ENCODE measurements at regions not wholly inside any gene's neighbourhood (a gene's known extent, or its start where the extent isn't known, plus 50 kb on each side); places are given as distances from the start of the nearest gene placed in this dataset.

DNA sequence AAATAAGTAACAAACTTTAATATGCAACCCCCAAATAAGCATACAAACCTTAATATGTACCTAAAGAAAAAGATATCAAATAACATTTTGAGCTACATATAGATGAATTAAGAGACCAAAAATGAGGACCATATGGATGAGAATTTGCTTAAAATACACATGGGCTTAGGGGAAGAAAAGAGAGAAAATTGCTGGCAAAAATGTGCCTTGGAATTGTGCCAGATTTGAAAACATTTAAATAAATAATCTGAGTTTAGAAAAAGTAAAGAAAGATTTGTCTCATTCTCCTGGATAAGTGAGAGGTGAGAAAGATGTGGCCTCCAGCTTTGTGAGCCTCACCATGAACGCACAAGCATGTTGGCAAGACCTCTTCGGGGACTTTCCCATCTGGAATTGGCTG is 372.6 kb downstream of the SOX11 start:
- DNase-seq, result no peak
- no peak for TF ChIP-seq CTCF (IDR thresholded peaks at IDR 0.05)
- no peak for TF ChIP-seq POLR2A (IDR thresholded peaks at IDR 0.05)
- H3K27ac ChIP-seq, result no peak overlapping the region
- H3K27me3 ChIP-seq, result no peaks in the 10 kb centered on the region
- H3K36me3 ChIP-seq, result no peaks in the 10 kb centered on the region
- H3K9me3 ChIP-seq, result no peaks in the 10 kb centered on the region
- no peak overlapping the region for H3K4me3 ChIP-seq
- peaks cover 0 to 7% (median 0%) of the 10 kb centered on the region in 4 donors for H3K4me1 ChIP-seq

GRCh38 chr2:6065703-6066102 is 373.5 kb downstream of the SOX11 start:
- DNase-seq, result no peak
- H3K4me3 ChIP-seq, result no peak overlapping the region
- H3K36me3 ChIP-seq, result no peaks in the 10 kb centered on the region

GRCh38 chr2:6067089-6067488 is 374.9 kb downstream of the SOX11 start:
- DNase-seq, result peak in 1 of 3 donors; percentile 55
- no peak for TF ChIP-seq POLR2A (IDR thresholded peaks at IDR 0.05)
- no peak for TF ChIP-seq CTCF (IDR thresholded peaks at IDR 0.05)
- no peaks in the 10 kb centered on the region for H3K36me3 ChIP-seq
- H3K4me3 ChIP-seq, result no peak overlapping the region
- H3K27me3 ChIP-seq, result no peaks in the 10 kb centered on the region
- H3K9me3 ChIP-seq, result no peaks in the 10 kb centered on the region
- H3K27ac ChIP-seq, result no peak overlapping the region
- H3K4me1 ChIP-seq, result peaks cover 0 to 7% (median 0%) of the 10 kb centered on the region in 4 donors

More at GRCh38 chr2:6065703-6066102, 373.5 kb downstream of the SOX11 start:
- H3K27ac ChIP-seq, result no peak overlapping the region
- H3K9me3 ChIP-seq, result no peaks in the 10 kb centered on the region
- no peaks in the 10 kb centered on the region for H3K27me3 ChIP-seq
- no peak for TF ChIP-seq CTCF (IDR thresholded peaks at IDR 0.05)
- no peak for TF ChIP-seq POLR2A (IDR thresholded peaks at IDR 0.05)
- peaks cover 0 to 7% (median 0%) of the 10 kb centered on the region in 4 donors for H3K4me1 ChIP-seq

DNA sequence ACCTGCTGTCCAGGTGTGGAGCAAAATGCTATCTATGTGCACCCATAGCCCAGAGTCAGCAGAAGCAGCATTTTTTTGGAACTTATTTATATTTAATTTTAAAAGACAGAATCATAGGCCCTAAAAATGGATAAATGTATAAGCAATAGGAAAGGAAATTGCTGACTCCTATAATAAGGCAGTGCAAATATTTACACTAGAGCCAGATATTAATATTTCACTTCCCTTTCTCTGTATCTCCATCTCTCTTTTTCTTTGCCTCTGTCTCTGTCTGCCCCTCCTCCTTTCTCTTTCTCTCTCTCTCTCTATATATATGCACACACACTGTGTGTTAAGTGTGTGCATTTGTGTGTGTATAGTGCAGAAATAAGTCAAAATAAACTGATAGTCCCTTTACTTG is 375.6 kb downstream of the SOX11 start:
- Histone ChIP-seq H3K4me1 (peaks cover 0 to 7% (median 0%) of the 10 kb centered on the region in 4 donors), H3K4me3 (no peak overlapping the region), H3K27me3 (no peaks in the 10 kb centered on the region), H3K36me3 (no peaks in the 10 kb centered on the region), H3K9me3 (no peaks in the 10 kb centered on the region), H3K27ac (no peak overlapping the region)
- no peak for TF ChIP-seq POLR2A (IDR thresholded peaks at IDR 0.05)
- no peak for TF ChIP-seq CTCF (IDR thresholded peaks at IDR 0.05)
- DNase-seq, result no peak

GRCh38 chr2:6068429-6068828 is 376.2 kb downstream of the SOX11 start:
- Histone ChIP-seq H3K4me1 (peaks cover 0 to 7% (median 0%) of the 10 kb centered on the region in 4 donors), H3K9me3 (no peaks in the 10 kb centered on the region), H3K27ac (no peak overlapping the region), H3K4me3 (no peak overlapping the region), H3K36me3 (no peaks in the 10 kb centered on the region), H3K27me3 (no peaks in the 10 kb centered on the region)
- no peak for DNase-seq
- TF ChIP-seq POLR2A (IDR thresholded peaks at IDR 0.05) (no peak), CTCF (IDR thresholded peaks at IDR 0.05) (no peak)

DNA sequence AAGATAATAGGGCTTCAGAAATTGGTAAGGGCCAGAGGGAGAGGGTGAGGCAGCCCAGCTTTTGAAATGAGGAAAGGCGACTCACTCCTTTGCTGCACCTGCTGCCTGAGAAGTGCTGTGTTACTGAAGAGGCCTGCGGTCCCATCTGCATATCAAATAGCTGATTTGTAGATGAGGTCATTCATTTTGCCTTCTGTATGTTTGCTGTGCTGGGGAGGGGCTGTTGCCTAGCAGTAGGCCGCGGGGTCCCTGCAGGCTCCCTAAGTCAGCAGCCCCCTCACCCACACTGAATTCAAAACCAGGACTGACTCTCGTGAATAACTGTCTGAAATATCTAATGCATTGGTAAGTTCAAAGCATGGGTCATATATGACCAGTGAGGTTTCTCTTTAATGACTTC is 377.2 kb downstream of the SOX11 start:
- Histone ChIP-seq H3K27ac (no peak overlapping the region), H3K9me3 (no peaks in the 10 kb centered on the region), H3K36me3 (no peaks in the 10 kb centered on the region), H3K27me3 (no peaks in the 10 kb centered on the region), H3K4me1 (peaks cover 0 to 7% (median 0%) of the 10 kb centered on the region in 4 donors), H3K4me3 (no peak overlapping the region)
- DNase-seq, result no peak
- TF ChIP-seq CTCF (IDR thresholded peaks at IDR 0.05), result no peak
- no peak for TF ChIP-seq POLR2A (IDR thresholded peaks at IDR 0.05)

Measured in Peyer's patch (tissue), 4 donors.